Activated naive CD4-positive, alpha-beta T cell treated with anti-CD3 and anti-CD28 coated beads, Interleukin-2, amount 50 U/mL, for 16 hours (primary cell): ENCODE measurements at regions not wholly inside any gene's neighbourhood (a gene's known extent, or its start where the extent isn't known, plus 50 kb on each side); places are given as distances from the start of the nearest gene placed in this dataset.

Experiments used
- DNase-seq: peaks from one replicate; pipeline ENCODE4 v3.0.0-alpha.2; 2020

GRCh38 chr2:220070349-220070748 is 442.9 kb downstream of the SLC4A3 start:
- DNase-seq: no peak

- no peak for DNase-seq
These were observed 444.3 kb downstream of the SLC4A3 start for GRCh38 chr2:220071696-220072095.

- DNase-seq: no peak
These were observed 445.3 kb downstream of the SLC4A3 start for GRCh38 chr2:220072669-220073220.

- DNase-seq: no peak
These were observed 448.4 kb downstream of the SLC4A3 start for GRCh38 chr2:220075835-220076234.

- DNase-seq: no peak
These were observed 449.3 kb downstream of the SLC4A3 start for GRCh38 chr2:220076734-220077133.

- DNase-seq: no peak
These were observed 450.1 kb downstream of the SLC4A3 start for GRCh38 chr2:220077488-220077887.

- no peak for DNase-seq
These were observed 451.0 kb downstream of the SLC4A3 start for GRCh38 chr2:220078439-220078838.

GRCh38 chr2:220079595-220079994 is 452.2 kb downstream of the SLC4A3 start:
- DNase-seq: no peak

- DNase-seq: no peak
These were observed 453.7 kb downstream of the SLC4A3 start for GRCh38 chr2:220081171-220081570.

GRCh38 chr2:220090050-220090449 is 462.6 kb downstream of the SLC4A3 start:
- DNase-seq: no peak

- DNase-seq: no peak
These were observed 469.0 kb downstream of the SLC4A3 start for GRCh38 chr2:220096406-220096805.

- DNase-seq: no peak
These were observed 474.6 kb downstream of the SLC4A3 start for GRCh38 chr2:220101980-220102379.

GRCh38 chr2:220103596-220103995 is 476.2 kb downstream of the SLC4A3 start:
- DNase-seq: no peak

GRCh38 chr2:220104871-220105351 is 477.5 kb downstream of the SLC4A3 start:
- no peak for DNase-seq

GRCh38 chr2:220106065-220106464 is 478.6 kb downstream of the SLC4A3 start:
- DNase-seq: no peak

- no peak for DNase-seq
These were observed 480.0 kb downstream of the SLC4A3 start for GRCh38 chr2:220107380-220107791.

GRCh38 chr2:220114443-220114842 is 487.0 kb downstream of the SLC4A3 start:
- DNase-seq: no peak

- DNase-seq: no peak
These were observed 489.6 kb downstream of the SLC4A3 start for GRCh38 chr2:220117025-220117424.

- no peak for DNase-seq
These were observed 492.6 kb downstream of the SLC4A3 start for GRCh38 chr2:220120041-220120440.

GRCh38 chr2:220123751-220124150 is 496.3 kb downstream of the SLC4A3 start:
- no peak for DNase-seq

GRCh38 chr2:220125551-220125950 is 498.1 kb downstream of the SLC4A3 start:
- DNase-seq: no peak

GRCh38 chr2:220127311-220127710 is 499.9 kb downstream of the SLC4A3 start:
- DNase-seq: no peak

- no peak for DNase-seq
These were observed 500.4 kb downstream of the SLC4A3 start for GRCh38 chr2:220127876-220128275.

GRCh38 chr2:220129391-220129790 is 502.0 kb downstream of the SLC4A3 start:
- no peak for DNase-seq

- DNase-seq: no peak
These were observed 507.5 kb downstream of the SLC4A3 start for GRCh38 chr2:220134756-220135534.
